Neural progenitor cell (in vitro differentiated cells): ENCODE measurements at regions not wholly inside any gene's neighbourhood (a gene's known extent, or its start where the extent isn't known, plus 50 kb on each side); places are given as distances from the start of the nearest gene placed in this dataset.

Source experiments
- CTCF ChIP-seq: fragments of 200-600 bp; sonication (generic); IDR thresholded peaks from 2 replicates; pipeline ENCODE4 v1.5.1; 2017; ENCODE audit warnings: antibody characterized with exemption, mild to moderate bottlenecking
- EZH2 ChIP-seq: fragments of 200-600 bp; sonication (generic); IDR thresholded peaks from 2 replicates; pipeline ENCODE4 v1.6.1; 2017; ENCODE audit warnings: antibody characterized with exemption, mild to moderate bottlenecking, moderate library complexity
- EZH2phosphoT487 ChIP-seq: fragments of 200-600 bp; sonication (generic); IDR thresholded peaks from 2 replicates; pipeline ENCODE4 v1.6.1; 2017; ENCODE audit warnings: antibody characterized with exemption

DNA sequence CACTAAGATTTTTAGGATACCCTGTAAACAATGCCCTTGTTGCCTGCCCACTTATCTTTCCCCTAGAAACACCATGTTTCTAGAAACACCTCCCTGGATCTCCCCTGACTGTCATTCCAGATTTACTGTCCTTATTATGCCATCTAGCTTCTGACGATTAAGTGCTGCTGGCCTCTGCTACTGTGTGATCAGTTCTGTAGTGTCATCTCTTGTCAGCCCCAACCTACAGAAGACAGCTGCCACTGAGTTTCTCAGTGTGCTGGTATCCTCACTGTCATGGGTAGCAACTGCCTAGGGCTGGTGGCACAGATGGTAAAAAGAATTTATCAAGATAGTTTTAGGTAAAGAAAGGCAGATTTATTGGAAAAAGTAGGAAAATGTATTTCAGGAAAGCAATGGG, 68.7 kb upstream of the WWC2 start:
- TF ChIP-seq CTCF (no peak), EZH2phosphoT487 (no peak), EZH2 (no peak)
